ENCODE measurements at regions not wholly inside any gene's neighbourhood (a gene's known extent, or its start where the extent isn't known, plus 50 kb on each side); places are given as distances from the start of the nearest gene placed in this dataset.

- TF ChIP-seq POLR2A (IDR thresholded peaks at IDR 0.05; ENCODE audit: low read length) (no peak), JUN (IDR thresholded peaks at IDR 0.05) (no peak), CHD4 (IDR thresholded peaks at IDR 0.05; ENCODE audit: borderline replicate concordance) (no peak), CEBPB (IDR thresholded peaks at IDR 0.05) (no peak), FOXS1 (CRISPR knock-in tag; IDR thresholded peaks at IDR 0.05) (no peak), POLR2AphosphoS2 (conservative IDR thresholded peaks at IDR 0.05; ENCODE audit: low read length) (no peak), ELK1 (IDR thresholded peaks at IDR 0.05; ENCODE audit: low read depth, low read length) (no peak), NFE2L2 (conservative IDR thresholded peaks at IDR 0.05; ENCODE audit: low read length) (no peak)
- TF ChIP-seq, protein P1, sequence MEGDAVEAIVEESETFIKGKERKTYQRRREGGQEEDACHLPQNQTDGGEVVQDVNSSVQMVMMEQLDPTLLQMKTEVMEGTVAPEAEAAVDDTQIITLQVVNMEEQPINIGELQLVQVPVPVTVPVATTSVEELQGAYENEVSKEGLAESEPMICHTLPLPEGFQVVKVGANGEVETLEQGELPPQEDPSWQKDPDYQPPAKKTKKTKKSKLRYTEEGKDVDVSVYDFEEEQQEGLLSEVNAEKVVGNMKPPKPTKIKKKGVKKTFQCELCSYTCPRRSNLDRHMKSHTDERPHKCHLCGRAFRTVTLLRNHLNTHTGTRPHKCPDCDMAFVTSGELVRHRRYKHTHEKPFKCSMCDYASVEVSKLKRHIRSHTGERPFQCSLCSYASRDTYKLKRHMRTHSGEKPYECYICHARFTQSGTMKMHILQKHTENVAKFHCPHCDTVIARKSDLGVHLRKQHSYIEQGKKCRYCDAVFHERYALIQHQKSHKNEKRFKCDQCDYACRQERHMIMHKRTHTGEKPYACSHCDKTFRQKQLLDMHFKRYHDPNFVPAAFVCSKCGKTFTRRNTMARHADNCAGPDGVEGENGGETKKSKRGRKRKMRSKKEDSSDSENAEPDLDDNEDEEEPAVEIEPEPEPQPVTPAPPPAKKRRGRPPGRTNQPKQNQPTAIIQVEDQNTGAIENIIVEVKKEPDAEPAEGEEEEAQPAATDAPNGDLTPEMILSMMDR (IDR thresholded peaks at IDR 0.05): no peak
Measured at GRCh38 chr14:25197885-25198284, 147.9 kb upstream of the STXBP6 start.
